B cell (primary cell): ENCODE measurements at regions not wholly inside any gene's neighbourhood (a gene's known extent, or its start where the extent isn't known, plus 50 kb on each side); places are given as distances from the start of the nearest gene placed in this dataset.

Source experiments
- ATAC-seq: fragments of 200-7000 bp; cut with Tn5 transposase; one replicate; pipeline ENCODE4 v1.10.0; 2021; ENCODE audit warnings: low read depth, mild to moderate bottlenecking, moderate number of reproducible peaks, moderate library complexity
- CTCF ChIA-PET: fragments of 350-600 bp; sonication (Branson Sonifier 250); formaldehyde crosslinking; loops from one replicate; lab custom pipeline; 2021; ENCODE audit warnings: antibody characterized with exemption, inconsistent platforms; lab: Charles Lee
- POLR2A ChIA-PET: fragments of 350-600 bp; sonication (Branson Sonifier 250); formaldehyde crosslinking; loops from one replicate; lab custom pipeline; 2021; ENCODE audit warnings: antibody characterized with exemption; lab: Charles Lee
- DNase-seq: peaks from one replicate; pipeline ENCODE4 v3.0.0; 2013
- H2AFZ ChIP-seq: 2 replicates; pipeline ENCODE4 v1.6.1; 2012; ENCODE audit warnings: mild to moderate bottlenecking, low read depth, low read length; ENCODE audit not compliant: insufficient read depth, poor library complexity, severe bottlenecking
- H3K27ac ChIP-seq, 2 donors: 1 replicate in 1 of 2; 2 replicates in 1 of 2; pipeline ENCODE4 v1.5.1; 2012 to 2013; ENCODE audit warnings: low read length in 2 of 2, mild to moderate bottlenecking in 2 of 2, moderate library complexity in 1 of 2
- H3K27me3 ChIP-seq, 4 experiments: fragments of 200-600 bp in 1 of 4; sonication (generic) in 1 of 4; replicated peaks in 1 of 4; 1 replicate in 2 of 4; 2 replicates in 2 of 4; pipeline versions ENCODE4 v1.6.1 to v1.7.0; 2013 to 2016; ENCODE audit warnings: low read length in 3 of 4, mild to moderate bottlenecking in 2 of 4, mixed read lengths in 1 of 4, moderate library complexity in 1 of 4; ENCODE audit not compliant: insufficient read depth in 4 of 4, control insufficient read depth in 3 of 4; ENCODE audit errors: control extremely low read depth in 1 of 4
- H3K36me3 ChIP-seq, 2 experiments: replicated peaks in 1 of 2; 1 replicate in 1 of 2; 2 replicates in 1 of 2; pipeline versions ENCODE4 v1.6.1 to v1.7.1; 2013; ENCODE audit warnings: low read length in 1 of 2; ENCODE audit not compliant: insufficient read depth in 2 of 2, control insufficient read depth in 1 of 2; ENCODE audit errors: control extremely low read depth in 1 of 2, extremely low read depth in 1 of 2
- H3K4me1 ChIP-seq, 2 donors: fragments of 200-600 bp in 1 of 2; sonication (generic) in 1 of 2; 1 replicate in 1 of 2; 2 replicates in 1 of 2; pipeline versions ENCODE4 v1.5.1 to v1.6.1; 2013 to 2017; ENCODE audit warnings: low read length in 2 of 2; ENCODE audit not compliant: control insufficient read depth in 2 of 2, insufficient read depth in 2 of 2
- H3K4me2 ChIP-seq: replicated peaks from 2 replicates; pipeline ENCODE3; 2012; ENCODE audit warnings: mild to moderate bottlenecking, low read depth, low read length; ENCODE audit not compliant: poor library complexity, severe bottlenecking
- H3K4me3 ChIP-seq, 5 experiments: fragments of 200-600 bp in 1 of 5; sonication (generic) in 1 of 5; 1 replicate in 3 of 5; 2 replicates in 2 of 5; pipeline versions ENCODE4 v1.5.1 to v1.7.0; 2011 to 2016; ENCODE audit warnings: low read length in 4 of 5, mild to moderate bottlenecking in 4 of 5, low read depth in 2 of 5, control low read depth in 1 of 5, moderate library complexity in 1 of 5; ENCODE audit not compliant: insufficient read depth in 1 of 5; ENCODE audit errors: control extremely low read depth in 1 of 5, extremely low read depth in 1 of 5
- H3K79me2 ChIP-seq: fragments of 200-600 bp; sonication (generic); one replicate; pipeline ENCODE4 v1.6.0; 2016; ENCODE audit warnings: low read length; ENCODE audit not compliant: control insufficient read depth, insufficient read depth
- H3K9ac ChIP-seq: fragments of 200-600 bp; sonication (generic); 2 replicates; pipeline ENCODE4 v1.6.1; 2017; ENCODE audit warnings: mild to moderate bottlenecking, low read length, moderate library complexity
- H3K9me3 ChIP-seq, 3 donors: one replicate each; pipeline versions ENCODE4 v1.6.1 to v1.7.1; 2013; ENCODE audit warnings: low read length in 2 of 3; ENCODE audit not compliant: control insufficient read depth in 2 of 3, insufficient read depth in 1 of 3; ENCODE audit errors: control extremely low read depth in 1 of 3
- H4K20me1 ChIP-seq: 2 replicates; pipeline ENCODE4 v1.6.0; 2012; ENCODE audit warnings: mild to moderate bottlenecking, low read length; ENCODE audit not compliant: insufficient read depth, control insufficient read depth, poor library complexity, severe bottlenecking
- H3K27ac Mint-ChIP-seq: one replicate; pipeline ENCODE4 v1.8.0; 2021; ENCODE audit warnings: mixed read lengths
- H3K27me3 Mint-ChIP-seq: one replicate; pipeline ENCODE4 v1.8.0; 2021; ENCODE audit warnings: mixed read lengths
- H3K4me1 Mint-ChIP-seq: one replicate; pipeline ENCODE4 v1.8.0; 2021; ENCODE audit warnings: mixed read lengths
- H3K4me3 Mint-ChIP-seq: one replicate; pipeline ENCODE4 v1.8.0; 2021; ENCODE audit warnings: mixed read lengths
- H3K9me3 Mint-ChIP-seq: one replicate; pipeline ENCODE4 v1.8.0; 2022; ENCODE audit warnings: mixed read lengths; ENCODE audit not compliant: insufficient read depth
- EZH2 ChIP-seq: IDR thresholded peaks from 2 replicates; pipeline ENCODE4 v1.6.1; 2012; ENCODE audit warnings: borderline replicate concordance, low read depth, mild to moderate bottlenecking, moderate library complexity, low read length; ENCODE audit not compliant: insufficient read depth, poor library complexity, severe bottlenecking
- WGBS: methylation state at CpG from one replicate; pipeline ENCODE4 v1.1.5; 2013; ENCODE audit warnings: missing lambda C conversion rate; ENCODE audit not compliant: insufficient coverage; 5-methylcytosine and 5-hydroxymethylcytosine counted together
- intact Hi-C: fragments of 100-400 bp; cut with micrococcal nuclease; formaldehyde crosslinking; loops from one replicate; pipeline ENCODE4 v1.10.0; 2022
- TF ChIP-seq, protein P1 (sequence below): fragments of 200-600 bp; IDR thresholded peaks from one replicate; pipeline ENCODE4 v1.8.0; 2022; ENCODE audit warnings: antibody characterized with exemption, mild to moderate bottlenecking

GRCh38 chr3:159821110-159821509 is 167.5 kb upstream of the IL12A start:
- intact Hi-C loops, result no loop called here
- TF ChIP-seq EZH2, result no peak
- TF ChIP-seq, protein P1, sequence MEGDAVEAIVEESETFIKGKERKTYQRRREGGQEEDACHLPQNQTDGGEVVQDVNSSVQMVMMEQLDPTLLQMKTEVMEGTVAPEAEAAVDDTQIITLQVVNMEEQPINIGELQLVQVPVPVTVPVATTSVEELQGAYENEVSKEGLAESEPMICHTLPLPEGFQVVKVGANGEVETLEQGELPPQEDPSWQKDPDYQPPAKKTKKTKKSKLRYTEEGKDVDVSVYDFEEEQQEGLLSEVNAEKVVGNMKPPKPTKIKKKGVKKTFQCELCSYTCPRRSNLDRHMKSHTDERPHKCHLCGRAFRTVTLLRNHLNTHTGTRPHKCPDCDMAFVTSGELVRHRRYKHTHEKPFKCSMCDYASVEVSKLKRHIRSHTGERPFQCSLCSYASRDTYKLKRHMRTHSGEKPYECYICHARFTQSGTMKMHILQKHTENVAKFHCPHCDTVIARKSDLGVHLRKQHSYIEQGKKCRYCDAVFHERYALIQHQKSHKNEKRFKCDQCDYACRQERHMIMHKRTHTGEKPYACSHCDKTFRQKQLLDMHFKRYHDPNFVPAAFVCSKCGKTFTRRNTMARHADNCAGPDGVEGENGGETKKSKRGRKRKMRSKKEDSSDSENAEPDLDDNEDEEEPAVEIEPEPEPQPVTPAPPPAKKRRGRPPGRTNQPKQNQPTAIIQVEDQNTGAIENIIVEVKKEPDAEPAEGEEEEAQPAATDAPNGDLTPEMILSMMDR, result no peak
- 92% methylated on average over 2 of the region's 6 CpGs for WGBS
- no peaks in the 10 kb centered on the region for H4K20me1 ChIP-seq
- no peaks in the 10 kb centered on the region for H3K9me3 Mint-ChIP-seq
- no peaks in the 10 kb centered on the region for H3K9me3 ChIP-seq
- H2AFZ ChIP-seq, result no peak overlapping the region
- H3K4me1 ChIP-seq, result no peaks in the 10 kb centered on the region
- H3K27ac ChIP-seq, result no peak overlapping the region
- H3K4me3 ChIP-seq, result no peak overlapping the region
- ATAC-seq (no peak), DNase-seq (no peak)
- H3K4me3 Mint-ChIP-seq, result no peak overlapping the region
- POLR2A ChIA-PET, result no interaction called here
- no peak overlapping the region for H3K27ac Mint-ChIP-seq
- no peak overlapping the region for H3K9ac ChIP-seq
- peaks cover 14% of the 10 kb centered on the region for H3K27me3 Mint-ChIP-seq
- H3K79me2 ChIP-seq, result no peaks in the 10 kb centered on the region
- CTCF ChIA-PET, result no interaction called here
- no peak overlapping the region for H3K4me2 ChIP-seq
- H3K27me3 ChIP-seq, result no peaks in the 10 kb centered on the region
- H3K4me1 Mint-ChIP-seq, result peaks cover 2% of the 10 kb centered on the region
- H3K36me3 ChIP-seq, result no peaks in the 10 kb centered on the region

- no peaks in the 10 kb centered on the region for H3K9me3 ChIP-seq
- no peaks in the 10 kb centered on the region for H4K20me1 ChIP-seq
- no peaks in the 10 kb centered on the region for H3K36me3 ChIP-seq
- H3K4me3 ChIP-seq, result no peak overlapping the region
- ChIA-PET CTCF (no interaction called here), POLR2A (no interaction called here)
- no peak overlapping the region for H2AFZ ChIP-seq
- Mint-ChIP-seq H3K4me3 (no peak overlapping the region), H3K9me3 (no peaks in the 10 kb centered on the region), H3K4me1 (peaks cover 2% of the 10 kb centered on the region), H3K27ac (no peak overlapping the region), H3K27me3 (peaks cover 10% of the 10 kb centered on the region)
- no peak for DNase-seq
- WGBS, result 77% methylated on average over 2 of the region's 5 CpGs
- no peaks in the 10 kb centered on the region for H3K27me3 ChIP-seq
- no peak overlapping the region for H3K9ac ChIP-seq
- H3K4me2 ChIP-seq, result no peak overlapping the region
- no peak for TF ChIP-seq EZH2
- TF ChIP-seq, protein P1, result no peak
- H3K27ac ChIP-seq, result no peak overlapping the region
- intact Hi-C loops, result no loop called here
- no peak for ATAC-seq
- no peaks in the 10 kb centered on the region for H3K4me1 ChIP-seq
- H3K79me2 ChIP-seq, result no peaks in the 10 kb centered on the region
These were observed 166.9 kb upstream of the IL12A start for GRCh38 chr3:159821736-159822135.
